Natural killer cell (primary cell): ENCODE measurements at regions not wholly inside any gene's neighbourhood (a gene's known extent, or its start where the extent isn't known, plus 50 kb on each side); places are given as distances from the start of the nearest gene placed in this dataset.

Experiments
- ATAC-seq, 3 donors: fragments of 150-1000 bp in 2 of 3; fragments of 200-7000 bp in 1 of 3; cut with Tn5 transposase; 1 replicate in 1 of 3; 2 replicates in 2 of 3; pipeline ENCODE4 v1.10.0; 2021; ENCODE audit warnings: mild to moderate bottlenecking in 2 of 3, moderate library complexity in 2 of 3
- DNase-seq, 2 donors: peaks; one replicate each; pipeline versions ENCODE4 v3.0.0 to v3.0.0-alpha.2; 2013 to 2021; ENCODE audit warnings: mixed read lengths in 1 of 2
- H3K27ac ChIP-seq: one replicate; pipeline ENCODE4 v1.5.1; 2013; ENCODE audit warnings: mild to moderate bottlenecking, low read length
- H3K27me3 ChIP-seq: one replicate; pipeline ENCODE4 v1.6.1; 2013; ENCODE audit warnings: low read length; ENCODE audit not compliant: control insufficient read depth, insufficient read depth
- H3K36me3 ChIP-seq: one replicate; pipeline ENCODE4 v1.6.1; 2013; ENCODE audit warnings: low read length; ENCODE audit not compliant: control insufficient read depth, insufficient read depth
- H3K4me1 ChIP-seq: one replicate; pipeline ENCODE4 v1.6.1; 2013; ENCODE audit warnings: low read length; ENCODE audit not compliant: control insufficient read depth, insufficient read depth
- H3K4me3 ChIP-seq: one replicate; pipeline ENCODE4 v1.5.1; 2013; ENCODE audit warnings: low read length
- H3K9me3 ChIP-seq: one replicate; pipeline ENCODE4 v1.6.1; 2013; ENCODE audit warnings: low read length; ENCODE audit not compliant: control insufficient read depth, insufficient read depth
- H3K27ac Mint-ChIP-seq, 2 donors: one replicate each; pipeline ENCODE4 v1.8.0; 2022; ENCODE audit warnings: mild to moderate bottlenecking in 2 of 2, mixed read lengths in 2 of 2, moderate library complexity in 1 of 2
- H3K27me3 Mint-ChIP-seq, 2 donors: one replicate each; pipeline ENCODE4 v1.8.0; 2022; ENCODE audit warnings: low read depth in 2 of 2, mixed read lengths in 2 of 2
- H3K36me3 Mint-ChIP-seq: one replicate; pipeline ENCODE4 v1.8.0; 2022; ENCODE audit warnings: mixed read lengths
- H3K4me1 Mint-ChIP-seq, 2 donors: one replicate each; pipeline ENCODE4 v1.8.0; 2022; ENCODE audit warnings: mixed read lengths in 2 of 2
- H3K4me3 Mint-ChIP-seq: one replicate; pipeline ENCODE4 v1.8.0; 2022; ENCODE audit warnings: mild to moderate bottlenecking, moderate library complexity, mixed read lengths
- H3K9me3 Mint-ChIP-seq, 2 donors: one replicate each; pipeline ENCODE4 v1.8.0; 2022; ENCODE audit warnings: mixed read lengths in 2 of 2
- WGBS: methylation state at CpG from one replicate; pipeline ENCODE4 v1.1.7; 2013; ENCODE audit warnings: missing lambda C conversion rate; ENCODE audit not compliant: insufficient coverage; 5-methylcytosine and 5-hydroxymethylcytosine counted together
- intact Hi-C: fragments of 100-400 bp; cut with micrococcal nuclease; formaldehyde crosslinking; loops from one replicate; pipeline ENCODE4 v1.14.2; 2022
- TF ChIP-seq, protein P1 (sequence below): fragments of 200-600 bp; IDR thresholded peaks from one replicate; pipeline ENCODE4 v1.8.0; 2022; ENCODE audit warnings: antibody characterized with exemption

DNA sequence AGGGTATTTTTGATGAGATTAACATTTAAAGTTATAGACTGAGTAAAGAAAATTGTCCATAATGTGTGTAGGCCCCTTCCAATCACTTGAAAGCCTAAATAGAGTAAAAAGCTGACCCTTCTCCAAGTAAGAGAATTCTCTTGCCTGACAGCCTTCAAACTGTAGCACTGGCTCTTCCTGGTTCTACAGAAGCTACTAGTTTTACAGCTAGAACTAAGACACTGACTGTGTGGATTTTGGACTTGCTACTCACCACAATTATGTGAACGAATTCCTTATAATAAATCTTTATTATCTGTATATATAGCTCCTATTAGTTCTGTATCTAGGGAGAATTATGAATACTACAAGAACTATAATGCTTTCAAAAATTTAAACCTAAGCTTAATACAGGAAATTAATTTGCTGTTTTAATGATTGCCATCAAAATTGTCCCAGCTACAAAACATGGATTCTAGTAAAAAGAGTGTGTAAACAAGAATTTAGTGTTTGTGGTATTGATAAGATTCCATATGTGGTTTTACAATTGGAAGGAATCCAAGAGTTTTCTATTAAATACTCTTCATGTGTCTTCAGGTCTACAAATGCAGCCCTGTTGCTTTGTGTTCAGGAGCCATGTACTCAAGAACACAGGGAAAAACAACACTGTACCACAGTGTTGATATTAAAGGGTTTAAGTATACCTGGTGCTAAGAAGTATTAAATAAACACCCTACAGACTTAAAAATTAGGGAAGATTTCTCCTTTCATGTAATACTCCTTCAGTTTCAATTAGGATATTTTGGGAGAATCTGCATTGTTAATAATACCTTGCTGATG is 366.5 kb downstream of the CXXC4 start:
- Histone ChIP-seq H3K4me1 (no peaks in the 10 kb centered on the region), H3K4me3 (no peak overlapping the region), H3K36me3 (no peaks in the 10 kb centered on the region), H3K27me3 (no peaks in the 10 kb centered on the region), H3K9me3 (no peaks in the 10 kb centered on the region), H3K27ac (no peak overlapping the region)
- Mint-ChIP-seq H3K4me1 (no peaks in the 10 kb centered on the region), H3K9me3 (peaks cover 7 to 13% of the 10 kb centered on the region in 2 donors), H3K4me3 (no peak overlapping the region), H3K27me3 (no peaks in the 10 kb centered on the region), H3K36me3 (peaks cover 4% of the 10 kb centered on the region), H3K27ac (no peak overlapping the region)
- no CpG with 5 or more reads among the region's 1 CpG for WGBS
- TF ChIP-seq, protein P1, sequence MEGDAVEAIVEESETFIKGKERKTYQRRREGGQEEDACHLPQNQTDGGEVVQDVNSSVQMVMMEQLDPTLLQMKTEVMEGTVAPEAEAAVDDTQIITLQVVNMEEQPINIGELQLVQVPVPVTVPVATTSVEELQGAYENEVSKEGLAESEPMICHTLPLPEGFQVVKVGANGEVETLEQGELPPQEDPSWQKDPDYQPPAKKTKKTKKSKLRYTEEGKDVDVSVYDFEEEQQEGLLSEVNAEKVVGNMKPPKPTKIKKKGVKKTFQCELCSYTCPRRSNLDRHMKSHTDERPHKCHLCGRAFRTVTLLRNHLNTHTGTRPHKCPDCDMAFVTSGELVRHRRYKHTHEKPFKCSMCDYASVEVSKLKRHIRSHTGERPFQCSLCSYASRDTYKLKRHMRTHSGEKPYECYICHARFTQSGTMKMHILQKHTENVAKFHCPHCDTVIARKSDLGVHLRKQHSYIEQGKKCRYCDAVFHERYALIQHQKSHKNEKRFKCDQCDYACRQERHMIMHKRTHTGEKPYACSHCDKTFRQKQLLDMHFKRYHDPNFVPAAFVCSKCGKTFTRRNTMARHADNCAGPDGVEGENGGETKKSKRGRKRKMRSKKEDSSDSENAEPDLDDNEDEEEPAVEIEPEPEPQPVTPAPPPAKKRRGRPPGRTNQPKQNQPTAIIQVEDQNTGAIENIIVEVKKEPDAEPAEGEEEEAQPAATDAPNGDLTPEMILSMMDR: no peak
- no peak for DNase-seq
- intact Hi-C loops: no loop called here
- no peak for ATAC-seq

DNA sequence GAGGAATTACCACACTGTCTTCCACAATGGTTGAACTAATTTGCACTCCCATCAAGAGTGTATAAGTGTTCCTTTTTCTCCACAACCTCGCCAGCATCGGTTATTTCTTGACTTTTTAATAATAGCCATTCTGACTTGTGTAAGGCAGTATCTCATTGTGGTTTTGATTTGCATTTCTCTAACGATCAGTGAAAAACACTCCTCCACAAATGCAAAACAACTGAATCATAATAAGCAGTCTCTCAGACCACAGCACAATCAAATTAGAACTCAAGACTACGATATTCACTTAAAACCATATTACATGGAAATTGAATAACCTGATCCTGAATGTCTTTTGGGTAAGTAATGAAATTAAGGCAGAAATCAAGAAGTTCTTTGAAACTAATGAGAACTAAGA is 371.7 kb downstream of the CXXC4 start:
- Histone ChIP-seq H3K4me1 (no peaks in the 10 kb centered on the region), H3K36me3 (no peaks in the 10 kb centered on the region), H3K27ac (no peak overlapping the region), H3K27me3 (no peaks in the 10 kb centered on the region), H3K9me3 (no peaks in the 10 kb centered on the region), H3K4me3 (no peak overlapping the region)
- TF ChIP-seq, protein P1: no peak
- peaks cover 6 to 14% of the 10 kb centered on the region in 2 donors for H3K9me3 Mint-ChIP-seq
- DNase-seq (no peak), ATAC-seq (no peak)
- intact Hi-C loops: no loop called here
- no CpG with 5 or more reads among the region's 4 CpGs for WGBS
- H3K4me3 Mint-ChIP-seq: no peak overlapping the region
- no peaks in the 10 kb centered on the region for H3K4me1 Mint-ChIP-seq
- H3K27ac Mint-ChIP-seq: no peak overlapping the region
- H3K27me3 Mint-ChIP-seq: no peaks in the 10 kb centered on the region
- peaks cover 7% of the 10 kb centered on the region for H3K36me3 Mint-ChIP-seq

DNA sequence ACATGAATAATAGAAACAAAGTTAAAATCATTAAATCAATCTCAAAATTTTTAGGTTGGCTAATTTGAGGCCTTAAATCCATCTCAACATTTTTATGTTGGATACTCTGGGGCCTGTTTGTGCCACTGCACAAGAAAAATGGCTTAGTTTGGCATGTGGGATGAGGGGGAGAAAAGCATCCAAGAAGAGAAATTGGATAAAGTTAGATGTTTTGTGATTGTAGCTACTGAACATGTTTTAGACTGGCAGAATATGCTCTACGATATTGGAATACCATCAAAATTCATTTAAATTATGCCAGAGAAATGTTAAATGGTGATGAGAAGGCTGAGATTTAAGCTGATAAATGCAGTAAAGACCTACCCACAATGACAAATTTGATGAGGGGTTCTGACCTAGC is 376.9 kb downstream of the CXXC4 start:
- Mint-ChIP-seq H3K36me3 (no peaks in the 10 kb centered on the region), H3K27ac (no peak overlapping the region), H3K9me3 (peaks cover 13 to 23% of the 10 kb centered on the region in 2 donors), H3K4me1 (no peaks in the 10 kb centered on the region), H3K27me3 (no peaks in the 10 kb centered on the region), H3K4me3 (no peak overlapping the region)
- no peak for ATAC-seq
- H3K36me3 ChIP-seq: no peaks in the 10 kb centered on the region
- no peak overlapping the region for H3K4me3 ChIP-seq
- peaks cover 10% of the 10 kb centered on the region for H3K9me3 ChIP-seq
- WGBS: no CpG with 5 or more reads among the region's 1 CpG
- no peaks in the 10 kb centered on the region for H3K27me3 ChIP-seq
- no peak overlapping the region for H3K27ac ChIP-seq
- H3K4me1 ChIP-seq: no peaks in the 10 kb centered on the region
- intact Hi-C loops: no loop called here
- no peak for DNase-seq
- TF ChIP-seq, protein P1: no peak

DNA sequence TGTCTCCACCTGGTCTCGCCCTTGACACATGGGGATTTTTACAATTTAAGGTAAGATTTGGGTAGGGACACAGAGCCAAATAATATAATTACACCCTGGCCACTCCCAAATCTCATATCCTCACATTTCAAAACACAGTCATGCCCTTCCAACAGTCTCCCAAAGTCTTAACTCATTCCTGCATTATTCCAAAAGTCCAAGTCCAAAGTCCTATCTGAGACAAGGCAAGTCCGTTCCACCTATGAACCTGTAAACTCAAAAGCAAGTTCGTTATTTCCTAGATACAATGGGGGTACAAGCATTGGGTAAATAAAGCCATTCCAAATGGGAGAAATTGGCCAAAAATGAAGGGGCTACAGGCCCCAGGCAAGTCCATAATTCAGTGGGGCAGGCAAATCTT is 380.8 kb downstream of the CXXC4 start:
- intact Hi-C loops: no loop called here
- H3K4me3 ChIP-seq: no peak overlapping the region
- H3K4me1 Mint-ChIP-seq: no peaks in the 10 kb centered on the region
- H3K27ac ChIP-seq: no peak overlapping the region
- H3K36me3 Mint-ChIP-seq: no peaks in the 10 kb centered on the region
- H3K27me3 ChIP-seq: no peaks in the 10 kb centered on the region
- H3K9me3 Mint-ChIP-seq: peaks cover 17 to 18% of the 10 kb centered on the region in 2 donors
- H3K9me3 ChIP-seq: peaks cover 10% of the 10 kb centered on the region
- H3K27ac Mint-ChIP-seq: no peak overlapping the region
- H3K4me1 ChIP-seq: no peaks in the 10 kb centered on the region
- no peak for DNase-seq
- H3K4me3 Mint-ChIP-seq: no peak overlapping the region
- TF ChIP-seq, protein P1: no peak
- WGBS: 87% methylated on average over 3 of the region's 3 CpGs
- no peak for ATAC-seq
- no peaks in the 10 kb centered on the region for H3K27me3 Mint-ChIP-seq
- H3K36me3 ChIP-seq: no peaks in the 10 kb centered on the region
